Stimulated activated CD4-positive, alpha-beta T cell treated with anti-CD3 and anti-CD28 coated beads, Interleukin-12 subunit alpha, Interleukin-12 subunit beta, amount 100 ng/mL, for 48 hours (primary cell): ENCODE measurements at regions not wholly inside any gene's neighbourhood (a gene's known extent, or its start where the extent isn't known, plus 50 kb on each side); places are given as distances from the start of the nearest gene placed in this dataset.

Experiments used
- DNase-seq, 3 donors: peaks; one replicate each; pipeline ENCODE4 v3.0.0-alpha.2; 2020; ENCODE audit warnings: low read depth in 2 of 3, low spot score in 1 of 3

- no peak for DNase-seq
Observed at GRCh38 chr2:45337481-45337880, 273.6 kb downstream of the SRBD1 start.

- DNase-seq: no peak
Observed at GRCh38 chr2:45334205-45334604, 276.9 kb downstream of the SRBD1 start.

- DNase-seq: no peak
Observed at GRCh38 chr2:45332567-45332966, 278.5 kb downstream of the SRBD1 start.

- no peak for DNase-seq
Observed at GRCh38 chr2:45332094-45332493, 279.0 kb downstream of the SRBD1 start.

GRCh38 chr2:45331410-45331786, 279.7 kb downstream of the SRBD1 start:
- DNase-seq: no peak

GRCh38 chr2:45330637-45331409, 280.2 kb downstream of the SRBD1 start:
- no peak for DNase-seq

- DNase-seq: no peak
Observed at GRCh38 chr2:45330108-45330507, 281.0 kb downstream of the SRBD1 start.

- DNase-seq: no peak
Observed at GRCh38 chr2:45329045-45329677, 281.9 kb downstream of the SRBD1 start.

GRCh38 chr2:45328264-45328870, 282.7 kb downstream of the SRBD1 start:
- DNase-seq: no peak

GRCh38 chr2:45323344-45323743, 287.7 kb downstream of the SRBD1 start:
- DNase-seq: no peak

- no peak for DNase-seq
Observed at GRCh38 chr2:45320956-45321355, 290.1 kb downstream of the SRBD1 start.

GRCh38 chr2:45319683-45320455, 291.2 kb downstream of the SRBD1 start:
- DNase-seq: no peak

- no peak for DNase-seq
Observed at GRCh38 chr2:45318686-45319085, 292.4 kb downstream of the SRBD1 start.

GRCh38 chr2:45316576-45317338, 294.3 kb downstream of the SRBD1 start:
- no peak for DNase-seq

GRCh38 chr2:45315861-45316260, 295.2 kb downstream of the SRBD1 start:
- DNase-seq: no peak

- DNase-seq: no peak
Observed at GRCh38 chr2:45312275-45312674, 298.8 kb downstream of the SRBD1 start.

GRCh38 chr2:45311559-45311958, 299.5 kb downstream of the SRBD1 start:
- DNase-seq: no peak

- no peak for DNase-seq
Observed at GRCh38 chr2:45307147-45307546, 297.9 kb upstream of the SIX2 start.

GRCh38 chr2:45305599-45305998, 296.3 kb upstream of the SIX2 start:
- DNase-seq: no peak

- no peak for DNase-seq
Observed at GRCh38 chr2:45303417-45304202, 294.4 kb upstream of the SIX2 start.
